Stomach (tissue), 4 donors: ENCODE measurements at regions not wholly inside any gene's neighbourhood (a gene's known extent, or its start where the extent isn't known, plus 50 kb on each side); places are given as distances from the start of the nearest gene placed in this dataset.

Experiments
- CTCF ChIP-seq, 7 experiments: fragments of 450-650 bp in 4 of 7; fragments of 200-600 bp in 3 of 7; sonication (generic) in 3 of 7; IDR thresholded peaks; one replicate each; pipeline ENCODE4 v1.5.1; 2016 to 2019; ENCODE audit warnings: antibody characterized with exemption in 7 of 7, control low read depth in 2 of 7, mild to moderate bottlenecking in 1 of 7
- POLR2A ChIP-seq, 4 donors: fragments of 450-650 bp; IDR thresholded peaks; one replicate each; pipeline ENCODE4 v1.6.1; 2016; ENCODE audit warnings: antibody characterized with exemption in 4 of 4, control low read depth in 2 of 4, mild to moderate bottlenecking in 1 of 4, moderate library complexity in 1 of 4
- POLR2AphosphoS5 ChIP-seq, 3 donors: sonication (generic); formaldehyde crosslinking; IDR thresholded peaks; one replicate each; pipeline ENCODE4 v1.6.1; 2016; ENCODE audit warnings: antibody characterized with exemption in 3 of 3

DNA sequence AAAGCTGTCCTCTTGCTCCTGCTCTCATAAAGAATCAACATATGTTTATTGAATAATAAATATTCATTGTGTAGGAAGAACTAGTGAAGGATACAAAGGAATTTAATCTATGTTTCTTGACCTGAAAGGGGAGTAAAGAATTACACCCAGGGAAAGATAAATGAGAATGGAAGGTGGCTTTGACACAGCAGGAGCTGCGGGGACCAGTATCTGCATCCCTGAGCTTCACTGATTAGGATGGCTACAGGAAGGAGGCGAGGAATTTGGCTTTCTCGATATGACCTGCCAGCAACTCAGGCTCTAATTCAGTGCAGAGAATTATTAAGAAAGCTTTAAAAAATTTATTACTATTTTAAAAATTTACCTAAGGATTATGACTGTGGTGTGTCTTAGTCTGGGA, 194.6 kb downstream of the SEC23IP start:
- TF ChIP-seq CTCF (IDR thresholded peaks at IDR 0.05) (no peak), POLR2AphosphoS5 (IDR thresholded peaks at IDR 0.05) (no peak), POLR2A (IDR thresholded peaks at IDR 0.05) (no peak)
